Choroid plexus epithelial cell (primary cell): ENCODE measurements at regions not wholly inside any gene's neighbourhood (a gene's known extent, or its start where the extent isn't known, plus 50 kb on each side); places are given as distances from the start of the nearest gene placed in this dataset.

Experiments used
- DNase-seq: peaks from one replicate; pipeline ENCODE4 v3.0.0-alpha.2; 2010; ENCODE audit warnings: low read depth
- H3K4me3 ChIP-seq: 2 replicates; pipeline ENCODE4 v1.5.1; 2011; ENCODE audit warnings: low read depth, mild to moderate bottlenecking, control low read depth, low read length, moderate library complexity
- CTCF ChIP-seq: conservative IDR thresholded peaks from 2 replicates; pipeline ENCODE4 v1.5.1; 2011; ENCODE audit warnings: low read depth, mild to moderate bottlenecking, control low read depth, inconsistent platforms, low read length, moderate library complexity

DNA sequence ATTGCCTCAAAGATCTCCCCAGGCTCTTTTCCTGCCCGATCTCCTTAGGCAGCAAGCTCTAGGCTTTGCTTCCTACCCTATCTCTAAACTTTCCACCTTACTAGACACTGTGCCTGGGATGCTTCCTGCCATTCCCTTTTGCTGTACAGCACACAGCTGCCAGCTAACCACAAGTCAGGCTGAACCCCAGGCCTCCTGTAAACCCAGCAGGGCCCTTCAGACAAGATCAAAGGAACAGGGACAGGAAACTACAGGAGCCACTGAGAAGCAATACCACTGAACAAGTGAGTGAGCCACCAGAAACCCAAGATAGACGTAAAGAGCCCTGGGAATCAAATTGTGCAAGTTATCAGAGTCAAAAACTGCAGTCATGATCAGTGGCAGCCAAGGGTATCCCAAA, 180.7 kb downstream of the SUCLG1 start:
- DNase-seq, result no peak
- TF ChIP-seq CTCF, result no peak
- H3K4me3 ChIP-seq, result no peak overlapping the region

DNA sequence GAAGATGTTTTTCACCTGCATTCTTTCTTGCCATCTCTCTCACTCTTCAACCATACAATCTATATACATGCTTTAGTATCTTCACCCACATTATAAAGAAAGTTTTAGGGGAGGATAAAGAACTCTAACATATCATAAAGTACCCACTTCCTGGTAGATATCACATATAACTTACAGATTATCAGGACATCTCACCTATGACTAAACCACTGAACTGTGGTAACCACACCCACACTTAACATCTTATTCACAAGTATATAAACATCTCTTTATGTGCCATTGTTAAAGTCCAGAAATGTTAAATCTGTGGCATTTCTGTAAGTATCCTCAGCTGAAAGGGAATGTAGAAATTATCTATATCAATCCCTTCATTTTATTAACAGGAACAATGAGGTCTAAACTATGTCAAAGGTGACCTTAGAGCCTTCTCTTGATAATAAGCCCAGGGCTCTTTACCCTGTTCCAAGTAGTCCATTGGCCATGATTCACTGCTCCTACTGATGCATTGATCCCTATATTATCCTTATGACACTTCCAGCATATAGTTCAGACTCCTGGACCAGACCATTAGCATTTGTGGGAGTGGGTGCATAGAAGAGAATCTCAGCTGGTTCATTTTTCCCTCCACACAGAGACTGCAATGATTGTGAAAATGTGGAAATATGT, 182.4 kb downstream of the SUCLG1 start:
- no peak for DNase-seq
- TF ChIP-seq CTCF, result no peak
- no peak overlapping the region for H3K4me3 ChIP-seq

DNA sequence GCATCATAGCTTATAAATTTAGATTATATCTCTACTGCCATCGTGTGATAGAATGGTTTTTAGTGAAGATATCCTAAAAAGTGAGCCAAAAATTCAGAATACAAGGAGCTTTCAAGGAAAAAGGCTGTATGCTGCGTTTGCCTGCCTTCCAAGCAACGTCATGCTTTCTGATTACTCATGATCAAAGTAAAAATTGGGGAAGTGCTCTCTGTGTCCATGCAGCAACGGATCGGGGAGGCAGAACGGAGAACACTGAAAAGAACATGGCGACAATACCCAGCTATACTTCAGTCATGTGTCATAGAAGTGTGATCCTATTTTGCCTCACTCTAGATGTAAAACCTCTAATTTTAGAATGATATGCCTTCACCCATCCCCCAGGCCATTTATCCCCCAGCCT, 185.7 kb downstream of the SUCLG1 start:
- TF ChIP-seq CTCF, result no peak
- DNase-seq, result no peak

GRCh38 chr2:84271977-84272376, 187.1 kb downstream of the SUCLG1 start:
- no peak for TF ChIP-seq CTCF
- DNase-seq, result no peak
- no peak overlapping the region for H3K4me3 ChIP-seq

More for the DNA sequence above, 185.7 kb downstream of the SUCLG1 start:
- H3K4me3 ChIP-seq, result no peak overlapping the region

DNA sequence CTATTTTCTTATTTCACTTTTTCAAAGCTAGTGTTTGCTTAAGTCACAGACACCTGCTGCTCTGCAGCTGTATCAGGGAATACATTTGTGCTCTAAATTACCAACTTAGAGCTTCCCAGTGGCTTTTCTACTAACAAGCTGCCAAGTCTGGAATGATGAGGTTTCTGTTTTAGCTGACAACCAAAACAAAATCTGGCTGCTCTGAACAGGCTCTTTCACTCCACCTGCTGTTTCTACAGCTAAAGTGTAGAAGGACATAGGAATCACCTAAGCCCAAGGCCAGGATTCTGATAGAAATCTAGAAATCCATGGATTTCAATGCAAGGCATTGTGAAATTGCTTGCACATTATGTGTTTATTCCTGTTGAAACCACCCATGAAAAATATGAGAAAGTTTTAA, 201.2 kb downstream of the SUCLG1 start:
- no peak for TF ChIP-seq CTCF
- no peak for DNase-seq
- H3K4me3 ChIP-seq, result no peak overlapping the region

DNA sequence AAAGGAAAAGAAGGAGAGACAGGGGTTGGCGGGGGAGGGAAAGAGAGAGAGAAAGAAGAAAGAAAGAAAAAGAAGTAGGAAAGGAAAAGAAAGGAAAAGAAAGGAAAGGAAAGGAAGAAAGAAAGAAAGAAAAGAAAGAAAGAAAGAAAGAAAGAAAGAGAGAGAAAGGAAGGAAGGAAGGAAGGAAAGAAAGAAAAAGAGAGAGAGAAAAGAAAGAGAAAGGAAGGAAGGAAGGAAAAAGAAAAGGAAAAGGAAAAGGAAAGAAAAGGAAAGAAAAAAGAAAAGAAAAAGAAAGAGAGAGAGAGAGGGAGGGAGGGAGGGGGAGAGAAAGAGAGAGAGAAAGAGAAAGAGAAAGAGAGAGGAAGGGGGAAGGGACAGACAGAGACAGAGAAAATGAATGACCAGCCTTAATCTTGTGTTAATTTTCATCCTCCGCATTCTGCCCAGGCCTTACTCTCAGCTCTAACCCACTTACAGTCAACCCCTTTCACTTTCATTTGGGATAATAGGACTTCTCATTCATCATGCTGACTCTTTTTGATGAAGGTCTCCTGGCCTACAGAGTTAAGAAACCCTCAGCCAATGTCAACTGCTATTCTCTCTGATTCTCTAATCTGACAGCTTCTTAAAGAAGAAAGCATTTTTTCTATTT, 207.3 kb downstream of the SUCLG1 start:
- DNase-seq, result no peak
- TF ChIP-seq CTCF, result no peak

GRCh38 chr2:84249140-84249539, 209.9 kb downstream of the SUCLG1 start:
- no peak overlapping the region for H3K4me3 ChIP-seq
- no peak for DNase-seq
- no peak for TF ChIP-seq CTCF

More for the DNA sequence above, 207.3 kb downstream of the SUCLG1 start:
- H3K4me3 ChIP-seq, result no peak overlapping the region
